HEK293 (cell line): ENCODE measurements at regions not wholly inside any gene's neighbourhood (a gene's known extent, or its start where the extent isn't known, plus 50 kb on each side); places are given as distances from the start of the nearest gene placed in this dataset.

ENCODE experiments used
- CTCF ChIP-seq: fragments of 450-650 bp; formaldehyde crosslinking; IDR thresholded peaks from 2 replicates; pipeline ENCODE4 v1.5.1; 2016; ENCODE audit warnings: missing biosample characterization, missing genetic modification characterization
- HIC1 ChIP-seq: fragments of 450-650 bp; formaldehyde crosslinking; IDR thresholded peaks from 2 replicates; pipeline ENCODE4 v1.5.1; 2016; ENCODE audit warnings: missing biosample characterization, missing genetic modification characterization
- KLF8 ChIP-seq: fragments of 450-650 bp; formaldehyde crosslinking; IDR thresholded peaks from 2 replicates; pipeline ENCODE4 v1.5.1; 2016; ENCODE audit warnings: missing biosample characterization, missing genetic modification characterization
- ZNF138 ChIP-seq: fragments of 450-650 bp; formaldehyde crosslinking; IDR thresholded peaks from 2 replicates; pipeline ENCODE4 v1.5.1; 2016; ENCODE audit warnings: missing biosample characterization, missing genetic modification characterization, borderline replicate concordance
- TF ChIP-seq, protein P1 (sequence below): fragments of 450-650 bp; formaldehyde crosslinking; IDR thresholded peaks from 2 replicates; pipeline ENCODE4 v1.5.1; 2016; ENCODE audit warnings: missing biosample characterization, missing genetic modification characterization
- TF ChIP-seq, protein P2 (sequence below): fragments of 450-650 bp; formaldehyde crosslinking; IDR thresholded peaks from 2 replicates; pipeline ENCODE4 v1.5.1; 2016; ENCODE audit warnings: missing biosample characterization, missing genetic modification characterization
- TF ChIP-seq, protein P3 (sequence below): fragments of 450-650 bp; formaldehyde crosslinking; IDR thresholded peaks from 2 replicates; pipeline ENCODE4 v1.5.1; 2017; ENCODE audit warnings: missing biosample characterization, missing genetic modification characterization

DNA sequence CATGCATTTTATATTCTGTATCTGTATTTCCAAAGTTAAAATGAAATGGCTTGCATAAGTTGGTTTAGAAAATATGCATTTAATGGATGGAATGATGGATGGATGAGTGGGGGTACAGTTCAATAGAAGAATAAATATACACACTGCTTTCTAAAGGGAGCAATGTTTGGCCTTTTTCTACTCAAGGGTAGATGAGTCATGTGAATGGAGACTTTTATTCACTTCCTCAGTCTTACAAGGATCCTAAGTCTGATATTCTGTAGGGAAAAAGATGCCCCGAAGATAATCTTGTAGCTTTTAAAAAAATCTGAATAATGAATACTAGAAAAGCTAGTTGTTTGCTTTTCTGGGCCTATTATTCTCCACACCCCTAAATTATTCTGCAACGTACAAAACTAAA lies 2112.1 kb downstream of the MAT2B start:
- TF ChIP-seq KLF8 (tag by site-specific recombination), result no peak
- TF ChIP-seq HIC1 (tag by site-specific recombination), result no peak
- TF ChIP-seq, protein P1, sequence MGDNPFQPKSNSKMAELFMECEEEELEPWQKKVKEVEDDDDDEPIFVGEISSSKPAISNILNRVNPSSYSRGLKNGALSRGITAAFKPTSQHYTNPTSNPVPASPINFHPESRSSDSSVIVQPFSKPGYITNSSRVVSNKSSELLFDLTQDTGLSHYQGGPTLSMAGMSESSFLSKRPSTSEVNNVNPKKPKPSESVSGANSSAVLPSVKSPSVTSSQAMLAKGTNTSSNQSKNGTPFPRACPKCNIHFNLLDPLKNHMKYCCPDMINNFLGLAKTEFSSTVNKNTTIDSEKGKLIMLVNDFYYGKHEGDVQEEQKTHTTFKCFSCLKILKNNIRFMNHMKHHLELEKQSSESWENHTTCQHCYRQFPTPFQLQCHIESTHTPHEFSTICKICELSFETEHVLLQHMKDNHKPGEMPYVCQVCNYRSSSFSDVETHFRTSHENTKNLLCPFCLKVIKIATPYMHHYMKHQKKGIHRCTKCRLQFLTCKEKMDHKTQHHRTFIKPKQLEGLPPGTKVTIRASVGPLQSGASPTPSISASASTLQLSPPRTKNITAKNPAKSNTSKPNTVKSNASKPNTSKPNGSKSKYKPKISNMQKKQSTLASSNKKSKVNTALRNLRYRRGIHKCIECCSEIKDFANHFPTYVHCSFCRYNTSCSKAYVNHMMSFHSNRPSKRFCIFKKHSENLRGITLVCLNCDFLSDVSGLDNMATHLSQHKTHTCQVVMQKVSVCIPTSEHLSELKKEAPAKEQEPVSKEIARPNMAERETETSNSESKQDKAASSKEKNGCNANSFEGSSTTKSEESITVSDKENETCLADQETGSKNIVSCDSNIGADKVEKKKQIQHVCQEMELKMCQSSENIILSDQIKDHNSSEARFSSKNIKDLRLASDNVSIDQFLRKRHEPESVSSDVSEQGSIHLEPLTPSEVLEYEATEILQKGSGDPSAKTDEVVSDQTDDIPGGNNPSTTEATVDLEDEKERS (tag by site-specific recombination), result no peak
- TF ChIP-seq, protein P2, sequence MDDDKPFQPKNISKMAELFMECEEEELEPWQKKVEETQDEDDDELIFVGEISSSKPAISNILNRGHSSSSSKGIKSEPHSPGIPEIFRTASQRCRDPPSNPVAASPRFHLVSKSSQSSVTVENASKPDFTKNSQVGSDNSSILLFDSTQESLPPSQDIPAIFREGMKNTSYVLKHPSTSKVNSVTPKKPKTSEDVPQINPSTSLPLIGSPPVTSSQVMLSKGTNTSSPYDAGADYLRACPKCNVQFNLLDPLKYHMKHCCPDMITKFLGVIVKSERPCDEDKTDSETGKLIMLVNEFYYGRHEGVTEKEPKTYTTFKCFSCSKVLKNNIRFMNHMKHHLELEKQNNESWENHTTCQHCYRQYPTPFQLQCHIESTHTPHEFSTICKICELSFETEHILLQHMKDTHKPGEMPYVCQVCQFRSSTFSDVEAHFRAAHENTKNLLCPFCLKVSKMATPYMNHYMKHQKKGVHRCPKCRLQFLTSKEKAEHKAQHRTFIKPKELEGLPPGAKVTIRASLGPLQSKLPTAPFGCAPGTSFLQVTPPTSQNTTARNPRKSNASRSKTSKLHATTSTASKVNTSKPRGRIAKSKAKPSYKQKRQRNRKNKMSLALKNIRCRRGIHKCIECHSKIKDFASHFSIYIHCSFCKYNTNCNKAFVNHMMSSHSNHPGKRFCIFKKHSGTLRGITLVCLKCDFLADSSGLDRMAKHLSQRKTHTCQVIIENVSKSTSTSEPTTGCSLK (tag by site-specific recombination), result no peak
- TF ChIP-seq ZNF138, result no peak
- no peak for TF ChIP-seq CTCF (tag by site-specific recombination)
- TF ChIP-seq, protein P3, sequence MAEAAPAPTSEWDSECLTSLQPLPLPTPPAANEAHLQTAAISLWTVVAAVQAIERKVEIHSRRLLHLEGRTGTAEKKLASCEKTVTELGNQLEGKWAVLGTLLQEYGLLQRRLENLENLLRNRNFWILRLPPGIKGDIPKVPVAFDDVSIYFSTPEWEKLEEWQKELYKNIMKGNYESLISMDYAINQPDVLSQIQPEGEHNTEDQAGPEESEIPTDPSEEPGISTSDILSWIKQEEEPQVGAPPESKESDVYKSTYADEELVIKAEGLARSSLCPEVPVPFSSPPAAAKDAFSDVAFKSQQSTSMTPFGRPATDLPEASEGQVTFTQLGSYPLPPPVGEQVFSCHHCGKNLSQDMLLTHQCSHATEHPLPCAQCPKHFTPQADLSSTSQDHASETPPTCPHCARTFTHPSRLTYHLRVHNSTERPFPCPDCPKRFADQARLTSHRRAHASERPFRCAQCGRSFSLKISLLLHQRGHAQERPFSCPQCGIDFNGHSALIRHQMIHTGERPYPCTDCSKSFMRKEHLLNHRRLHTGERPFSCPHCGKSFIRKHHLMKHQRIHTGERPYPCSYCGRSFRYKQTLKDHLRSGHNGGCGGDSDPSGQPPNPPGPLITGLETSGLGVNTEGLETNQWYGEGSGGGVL, result no peak
